Neuronal stem cell (in vitro differentiated cells): ENCODE measurements at regions not wholly inside any gene's neighbourhood (a gene's known extent, or its start where the extent isn't known, plus 50 kb on each side); places are given as distances from the start of the nearest gene placed in this dataset.

Experiments used
- DNase-seq: peaks from one replicate; pipeline ENCODE4 v3.0.0-alpha.2; 2013; ENCODE audit warnings: low spot score
- H2AFZ ChIP-seq: one replicate; pipeline ENCODE4 v1.6.1; 2013; ENCODE audit warnings: mild to moderate bottlenecking, low read length, inconsistent platforms
- H2AK5ac ChIP-seq: 2 replicates; pipeline ENCODE4 v1.6.1; 2013; ENCODE audit warnings: low read depth, mild to moderate bottlenecking, inconsistent platforms, low read length, moderate library complexity, mixed read lengths
- H2BK120ac ChIP-seq: 2 replicates; pipeline ENCODE4 v1.6.1; 2013; ENCODE audit warnings: low read depth, mild to moderate bottlenecking, inconsistent platforms, low read length, moderate library complexity, mixed read lengths
- H2BK12ac ChIP-seq: one replicate; pipeline ENCODE4 v1.6.1; 2013; ENCODE audit warnings: low read length, inconsistent platforms
- H2BK15ac ChIP-seq: 2 replicates; pipeline ENCODE4 v1.6.1; 2013; ENCODE audit warnings: mild to moderate bottlenecking, low read length, inconsistent platforms, mixed read lengths
- H2BK5ac ChIP-seq: one replicate; pipeline ENCODE4 v1.6.1; 2013; ENCODE audit warnings: inconsistent platforms, mild to moderate bottlenecking, low read length, moderate library complexity
- H3K14ac ChIP-seq: one replicate; pipeline ENCODE4 v1.6.1; 2013; ENCODE audit warnings: low read length, inconsistent platforms
- H3K18ac ChIP-seq: 2 replicates; pipeline ENCODE4 v1.6.1; 2013; ENCODE audit warnings: low read length, inconsistent platforms
- H3K23ac ChIP-seq: 2 replicates; pipeline ENCODE4 v1.6.1; 2013; ENCODE audit warnings: low read depth, mild to moderate bottlenecking, mixed read lengths, low read length, inconsistent platforms; ENCODE audit not compliant: poor library complexity
- H3K27ac ChIP-seq: replicated peaks from 3 replicates; pipeline ENCODE4 v1.5.1; 2013; ENCODE audit warnings: low read length, inconsistent platforms
- H3K27me3 ChIP-seq, 3 experiments: 2 replicates each; pipeline ENCODE4 v1.6.1; 2013; ENCODE audit warnings: low read length in 3 of 3, mild to moderate bottlenecking in 2 of 3, inconsistent platforms in 1 of 3, low read depth in 1 of 3, mixed read lengths in 1 of 3, moderate library complexity in 1 of 3; ENCODE audit not compliant: control insufficient read depth in 3 of 3, insufficient read depth in 3 of 3
- H3K36me3 ChIP-seq, 2 donors: replicated peaks in 1 of 2; 2 replicates each; pipeline ENCODE4 v1.6.1; 2013; ENCODE audit warnings: low read length in 2 of 2; ENCODE audit not compliant: control insufficient read depth in 2 of 2, insufficient read depth in 2 of 2
- H3K4ac ChIP-seq: 2 replicates; pipeline ENCODE4 v1.6.1; 2013; ENCODE audit warnings: inconsistent platforms, mild to moderate bottlenecking, low read length, moderate library complexity
- H3K4me1 ChIP-seq, 2 donors: 1 replicate in 1 of 2; 2 replicates in 1 of 2; pipeline ENCODE4 v1.6.1; 2013; ENCODE audit warnings: low read length in 2 of 2, low read depth in 1 of 2; ENCODE audit not compliant: control insufficient read depth in 2 of 2, insufficient read depth in 1 of 2
- H3K4me2 ChIP-seq: one replicate; pipeline ENCODE4 v1.6.1; 2013; ENCODE audit warnings: mild to moderate bottlenecking, low read length, inconsistent platforms; ENCODE audit not compliant: insufficient read depth, poor library complexity, severe bottlenecking
- H3K4me3 ChIP-seq, 2 donors: 2 replicates each; pipeline ENCODE4 v1.5.1; 2013; ENCODE audit warnings: low read length in 2 of 2, mild to moderate bottlenecking in 2 of 2, inconsistent platforms in 1 of 2, moderate library complexity in 1 of 2
- H3K79me1 ChIP-seq: one replicate; pipeline ENCODE4 v1.6.1; 2013; ENCODE audit warnings: low read depth, mild to moderate bottlenecking, inconsistent platforms, low read length, moderate library complexity
- H3K9ac ChIP-seq: one replicate; pipeline ENCODE4 v1.6.1; 2013; ENCODE audit warnings: mild to moderate bottlenecking, low read depth, low read length, inconsistent platforms; ENCODE audit not compliant: poor library complexity
- H3K9me3 ChIP-seq, 2 donors: replicated peaks in 1 of 2; 2 replicates each; pipeline versions ENCODE3 to v1.6.1; 2013; ENCODE audit warnings: low read length in 2 of 2, mild to moderate bottlenecking in 2 of 2, inconsistent platforms in 1 of 2, low read depth in 1 of 2, mixed read lengths in 1 of 2, moderate library complexity in 1 of 2; ENCODE audit not compliant: control insufficient read depth in 2 of 2, insufficient read depth in 1 of 2
- H4K8ac ChIP-seq: one replicate; pipeline ENCODE4 v1.6.1; 2013; ENCODE audit warnings: low read depth, mild to moderate bottlenecking, inconsistent platforms, low read length, moderate library complexity
- H4K91ac ChIP-seq: one replicate; pipeline ENCODE4 v1.6.1; 2013; ENCODE audit warnings: low read length, low read depth, mild to moderate bottlenecking, inconsistent platforms; ENCODE audit not compliant: poor library complexity
- WGBS, 2 donors: extraction: QIAGEN DNeasy Blood & Tissue Kit; methylation state at CpG; one replicate each; pipeline ENCODE4 v1.1.7; 2013; ENCODE audit warnings: missing lambda C conversion rate in 2 of 2, mixed read lengths in 1 of 2; ENCODE audit not compliant: insufficient read length in 2 of 2, insufficient replicate concordance in 1 of 2; ENCODE audit errors: extremely low coverage in 2 of 2; 5-methylcytosine and 5-hydroxymethylcytosine counted together

- Histone ChIP-seq H3K18ac (no peak overlapping the region), H3K36me3 (no peaks in the 10 kb centered on the region), H2BK5ac (no peak overlapping the region), H4K8ac (no peak overlapping the region), H2BK12ac (no peak overlapping the region), H3K4ac (no peak overlapping the region), H3K14ac (no peak overlapping the region), H2BK120ac (no peak overlapping the region), H3K9ac (no peak overlapping the region), H3K27ac (no peak overlapping the region), H2AFZ (no peak overlapping the region), H4K91ac (no peak overlapping the region), H3K9me3 (no peaks in the 10 kb centered on the region), H3K4me3 (no peak overlapping the region), H2AK5ac (no peak overlapping the region), H3K4me1 (no peaks in the 10 kb centered on the region), H3K4me2 (no peak overlapping the region), H3K79me1 (no peaks in the 10 kb centered on the region), H3K23ac (no peak overlapping the region), H3K27me3 (no peaks in the 10 kb centered on the region), H2BK15ac (no peak overlapping the region)
- WGBS, 2 donors = no CpG with 5 or more reads among the region's 4 CpGs
- no peak for DNase-seq
Observed at GRCh38 chr1:213519098-213519497, 468.1 kb downstream of the RPS6KC1 start.

GRCh38 chr1:213521206-213521605, 466.6 kb upstream of the PROX1 start:
- H3K4me3 ChIP-seq = no peak overlapping the region
- H3K18ac ChIP-seq = no peak overlapping the region
- DNase-seq = no peak
- H3K9me3 ChIP-seq = no peaks in the 10 kb centered on the region
- no peaks in the 10 kb centered on the region for H3K79me1 ChIP-seq
- no peak overlapping the region for H2BK5ac ChIP-seq
- H3K4me1 ChIP-seq = no peaks in the 10 kb centered on the region
- no peak overlapping the region for H3K4ac ChIP-seq
- no peaks in the 10 kb centered on the region for H3K36me3 ChIP-seq
- H4K8ac ChIP-seq = no peak overlapping the region
- WGBS, 2 donors = no CpG with 5 or more reads among the region's 2 CpGs
- no peak overlapping the region for H2BK120ac ChIP-seq
- H3K23ac ChIP-seq = no peak overlapping the region
- no peak overlapping the region for H3K27ac ChIP-seq
- H2AFZ ChIP-seq = no peak overlapping the region
- H3K4me2 ChIP-seq = no peak overlapping the region
- no peak overlapping the region for H3K14ac ChIP-seq
- H3K9ac ChIP-seq = no peak overlapping the region
- H3K27me3 ChIP-seq = no peaks in the 10 kb centered on the region
- no peak overlapping the region for H2BK15ac ChIP-seq
- H2BK12ac ChIP-seq = no peak overlapping the region
- no peak overlapping the region for H2AK5ac ChIP-seq
- no peak overlapping the region for H4K91ac ChIP-seq

GRCh38 chr1:213523781-213524398, 463.9 kb upstream of the PROX1 start:
- H3K23ac ChIP-seq = no peak overlapping the region
- no peak overlapping the region for H3K9ac ChIP-seq
- H3K27ac ChIP-seq = no peak overlapping the region
- H2BK12ac ChIP-seq = no peak overlapping the region
- no peaks in the 10 kb centered on the region for H3K4me1 ChIP-seq
- no peak overlapping the region for H3K18ac ChIP-seq
- H2AK5ac ChIP-seq = no peak overlapping the region
- no peak overlapping the region for H3K14ac ChIP-seq
- no peak overlapping the region for H4K91ac ChIP-seq
- H4K8ac ChIP-seq = no peak overlapping the region
- no peaks in the 10 kb centered on the region for H3K9me3 ChIP-seq
- H3K4me3 ChIP-seq = no peak overlapping the region
- no peaks in the 10 kb centered on the region for H3K36me3 ChIP-seq
- no peaks in the 10 kb centered on the region for H3K27me3 ChIP-seq
- no peaks in the 10 kb centered on the region for H3K79me1 ChIP-seq
- no peak overlapping the region for H3K4me2 ChIP-seq
- no peak overlapping the region for H2BK120ac ChIP-seq
- H2BK5ac ChIP-seq = no peak overlapping the region
- no CpG with 5 or more reads among the region's 10 CpGs for WGBS, 2 donors
- no peak overlapping the region for H2AFZ ChIP-seq
- H2BK15ac ChIP-seq = no peak overlapping the region
- DNase-seq = no peak
- no peak overlapping the region for H3K4ac ChIP-seq

- H3K4me3 ChIP-seq = no peak overlapping the region
- H2AFZ ChIP-seq = no peak overlapping the region
- no peaks in the 10 kb centered on the region for H3K36me3 ChIP-seq
- no peak overlapping the region for H2BK120ac ChIP-seq
- H2BK5ac ChIP-seq = no peak overlapping the region
- H3K4ac ChIP-seq = no peak overlapping the region
- no peak overlapping the region for H3K9ac ChIP-seq
- H2BK15ac ChIP-seq = no peak overlapping the region
- H3K4me2 ChIP-seq = no peak overlapping the region
- H2AK5ac ChIP-seq = no peak overlapping the region
- H4K8ac ChIP-seq = no peak overlapping the region
- H4K91ac ChIP-seq = no peak overlapping the region
- H3K23ac ChIP-seq = no peak overlapping the region
- no peaks in the 10 kb centered on the region for H3K27me3 ChIP-seq
- H2BK12ac ChIP-seq = no peak overlapping the region
- no peaks in the 10 kb centered on the region for H3K79me1 ChIP-seq
- no peaks in the 10 kb centered on the region for H3K4me1 ChIP-seq
- H3K27ac ChIP-seq = no peak overlapping the region
- no peak for DNase-seq
- H3K14ac ChIP-seq = no peak overlapping the region
- H3K9me3 ChIP-seq = no peaks in the 10 kb centered on the region
- H3K18ac ChIP-seq = no peak overlapping the region
- no CpG with 5 or more reads among the region's 4 CpGs for WGBS, 2 donors
Observed at GRCh38 chr1:213526306-213526705, 461.5 kb upstream of the PROX1 start.
